ENCODE measurements at regions not wholly inside any gene's neighbourhood (a gene's known extent, or its start where the extent isn't known, plus 50 kb on each side); places are given as distances from the start of the nearest gene placed in this dataset.

- TF ChIP-seq CTCF (IDR thresholded peaks at IDR 0.05) (no peak), POLR2A (IDR thresholded peaks at IDR 0.05) (no peak)
Observed at GRCh38 chr6:55954436-55954835, 79.0 kb upstream of the BMP5 start.

Measured in Peyer's patch (tissue), 4 donors.